Skin of body (tissue), 1 donor: ENCODE measurements at regions not wholly inside any gene's neighbourhood (a gene's known extent, or its start where the extent isn't known, plus 50 kb on each side); places are given as distances from the start of the nearest gene placed in this dataset.

ENCODE experiments used
- DNase-seq: peaks from one replicate; lab custom pipeline; 2025; lab: John Stamatoyannopoulos, UW

DNA sequence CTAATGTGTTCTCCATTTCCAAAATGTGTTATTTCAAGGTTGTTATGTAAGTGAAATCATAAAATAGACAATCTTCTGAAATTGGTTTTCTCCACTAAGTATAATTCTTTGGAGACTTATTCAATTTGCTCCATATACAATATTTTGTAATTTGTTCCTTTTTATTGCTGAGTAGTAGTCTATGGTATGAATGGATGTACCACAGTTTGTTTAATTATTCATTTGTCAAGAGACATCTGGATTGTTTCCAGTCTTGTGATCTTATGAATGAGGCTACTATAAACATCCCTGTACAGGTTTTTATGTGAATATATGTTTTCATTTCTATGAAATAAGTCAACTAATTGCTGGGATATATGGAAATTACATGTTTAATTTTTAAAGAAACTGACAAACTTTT, 652.6 kb upstream of the PLXNA2 start:
- no peak for DNase-seq

- DNase-seq, result no peak
Measured at GRCh38 chr1:208899438-208899837, 655.3 kb upstream of the PLXNA2 start.

- DNase-seq, result no peak
Measured at GRCh38 chr1:208903251-208903905, 659.2 kb upstream of the PLXNA2 start.

DNA sequence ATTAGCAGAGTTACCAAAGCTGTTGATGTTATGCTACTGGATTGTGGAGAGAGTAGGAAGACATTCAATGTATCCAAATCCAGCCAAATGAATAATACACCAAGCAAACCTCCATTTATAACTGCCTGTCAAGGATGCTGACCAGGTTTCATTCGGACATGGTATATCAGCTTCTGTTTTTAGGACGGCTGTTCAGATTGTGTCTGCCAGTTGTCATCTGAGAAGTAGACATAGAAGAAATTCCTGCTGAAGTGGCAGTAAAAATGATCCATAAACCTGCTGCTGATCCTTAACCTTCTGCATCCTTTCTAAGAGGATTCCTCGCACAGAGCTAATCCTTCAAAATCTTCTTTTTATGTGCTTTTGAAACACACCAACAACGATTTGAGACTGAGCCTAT, 663.6 kb upstream of the PLXNA2 start:
- DNase-seq, result no peak

- no peak for DNase-seq
Measured at GRCh38 chr1:208909011-208909984, 665.1 kb upstream of the PLXNA2 start.

DNA sequence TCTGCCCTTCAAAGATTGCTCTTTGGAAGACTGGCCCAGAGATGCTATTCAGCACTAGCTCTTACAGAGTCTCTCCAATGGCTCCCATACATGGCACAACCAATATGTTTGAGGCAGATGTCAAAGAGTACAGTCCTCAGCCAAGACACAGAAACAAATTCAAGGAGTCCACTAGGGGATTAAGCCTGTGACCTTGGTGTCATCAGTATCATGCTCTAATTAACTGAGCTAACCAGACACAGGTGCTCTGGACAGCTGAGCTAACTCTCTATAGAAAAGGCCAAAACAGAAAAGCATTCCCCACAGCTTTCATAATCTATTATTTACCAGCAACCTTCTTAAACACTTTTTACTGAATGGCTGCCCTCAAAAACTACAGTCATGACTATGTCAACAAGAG, 666.0 kb upstream of the PLXNA2 start:
- no peak for DNase-seq

- DNase-seq, result no peak
Measured at GRCh38 chr1:208917281-208917680, 666.2 kb upstream of the CAMK1G start.

GRCh38 chr1:208917723-208918122, 665.8 kb upstream of the CAMK1G start:
- DNase-seq, result no peak

GRCh38 chr1:208918160-208918559, 665.4 kb upstream of the CAMK1G start:
- DNase-seq, result no peak

- no peak for DNase-seq
Measured at GRCh38 chr1:208919371-208919770, 664.1 kb upstream of the CAMK1G start.

- DNase-seq, result no peak
Measured at GRCh38 chr1:208921259-208921658, 662.3 kb upstream of the CAMK1G start.

GRCh38 chr1:208923456-208923855, 660.1 kb upstream of the CAMK1G start:
- no peak for DNase-seq

GRCh38 chr1:208923946-208924720, 659.4 kb upstream of the CAMK1G start:
- DNase-seq, result peak; percentile 45

DNA sequence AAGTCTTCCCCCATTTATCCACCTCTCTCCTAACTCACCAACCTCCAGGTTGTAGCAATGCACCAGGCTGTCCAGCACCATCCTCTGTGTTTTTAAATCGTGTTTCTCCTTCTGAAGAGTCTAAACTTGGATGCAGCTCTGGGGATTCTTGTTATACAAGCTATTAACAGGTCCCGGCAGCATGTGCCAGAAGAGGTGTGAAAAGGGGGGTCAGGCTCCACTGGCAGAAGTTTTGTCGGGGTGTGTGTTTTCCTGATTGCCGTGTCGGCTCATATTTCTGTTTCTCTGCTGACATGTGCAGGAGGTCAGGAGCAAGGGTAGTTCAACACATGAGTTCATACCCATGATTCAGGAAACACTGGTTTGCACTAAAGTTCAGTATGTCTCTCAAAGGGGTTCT, 658.6 kb upstream of the CAMK1G start:
- DNase-seq, result no peak

- DNase-seq, result no peak
Measured at GRCh38 chr1:208928349-208929010, 655.0 kb upstream of the CAMK1G start.

- no peak for DNase-seq
Measured at GRCh38 chr1:208929575-208929974, 653.9 kb upstream of the CAMK1G start.

- DNase-seq, result no peak
Measured at GRCh38 chr1:208931936-208932335, 651.6 kb upstream of the CAMK1G start.

GRCh38 chr1:208933984-208934525, 649.5 kb upstream of the CAMK1G start:
- DNase-seq, result peak; percentile 29

- DNase-seq, result no peak
Measured at GRCh38 chr1:208934933-208935332, 648.6 kb upstream of the CAMK1G start.

DNA sequence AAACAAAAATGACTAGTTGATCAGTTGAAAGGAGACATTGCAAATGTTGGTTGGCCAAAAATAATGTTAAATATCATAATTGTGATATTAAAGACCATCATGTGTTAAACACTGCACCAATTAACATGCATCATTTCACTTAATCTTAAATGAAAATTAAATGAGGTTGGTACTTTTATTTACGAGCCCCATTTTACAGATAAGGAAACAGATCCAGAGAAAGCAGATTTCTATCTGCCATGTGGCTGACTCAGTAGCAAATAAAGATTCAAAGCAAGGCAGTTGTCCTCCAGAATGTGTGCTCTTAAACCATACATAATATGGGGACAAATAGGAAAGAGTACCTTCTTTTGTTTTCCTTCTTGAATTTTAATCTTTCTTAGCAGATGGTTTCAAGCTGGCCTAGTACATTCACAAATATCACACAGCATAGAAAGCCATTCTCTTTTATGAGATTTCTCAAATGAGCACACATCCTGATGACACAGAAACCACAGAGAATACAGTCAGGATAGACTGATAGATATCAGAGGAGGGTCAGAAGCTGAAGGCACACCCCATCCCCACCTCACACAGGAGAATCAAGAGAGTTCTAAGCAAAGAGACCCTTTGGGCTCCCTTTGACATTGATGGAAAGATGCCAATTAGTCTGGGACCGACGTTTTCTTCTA, 647.9 kb upstream of the CAMK1G start:
- DNase-seq, result no peak
